ENCODE measurements at regions not wholly inside any gene's neighbourhood (a gene's known extent, or its start where the extent isn't known, plus 50 kb on each side); places are given as distances from the start of the nearest gene placed in this dataset.

- WGBS (ENCODE audit: low lambda C conversion rate): 55% methylated on average over 6 of the region's 6 CpGs
- Histone ChIP-seq H3K9me3 (ENCODE audit: low read length) (no peaks in the 10 kb centered on the region), H3K4me2 (ENCODE audit: low read depth, low read length) (no peak overlapping the region), H3K4me3 (replicated peaks in 1 of 3; ENCODE audit: insufficient read depth in 1 of 3, low read depth in 2 of 3, low read length in 3 of 3) (no peak overlapping the region), H3K9ac (ENCODE audit: insufficient read depth, low read depth, low read length) (no peak overlapping the region), H3K36me3 (replicated peaks in 1 of 2; ENCODE audit: control insufficient read depth in 1 of 2, insufficient read depth in 2 of 2, low read length in 2 of 2) (no peaks in the 10 kb centered on the region), H3K79me2 (ENCODE audit: insufficient read depth, low read length) (no peaks in the 10 kb centered on the region), H3K4me1 (ENCODE audit: insufficient read depth, low read length) (peaks cover 13% of the 10 kb centered on the region), H4K20me1 (ENCODE audit: insufficient read depth, low read length) (no peaks in the 10 kb centered on the region), H3K27ac (ENCODE audit: extremely low read length, insufficient read depth, low read length) (no peak overlapping the region), H3K27me3 (ENCODE audit: control insufficient read depth in 1 of 2, insufficient read depth in 2 of 2, low read length in 2 of 2) (peaks cover 0 to 23% of the 10 kb centered on the region in 2 experiments; a peak in 2 of 5 replicates), H2AFZ (ENCODE audit: low read length) (no peak overlapping the region)
- DNase-seq (ENCODE audit: low spot score) (no peak), FAIRE-seq (no peak), ATAC-seq (no peak)
- TF ChIP-seq ZNF841 (CRISPR knock-in tag; IDR thresholded peaks at IDR 0.05; ENCODE audit: borderline replicate concordance) (no peak), CCAR2 (optimal IDR thresholded peaks at IDR 0.05; ENCODE audit: low read depth, low read length) (no peak), ZNF329 (CRISPR knock-in tag; IDR thresholded peaks at IDR 0.05; ENCODE audit: low read depth) (no peak), ZNF496 (CRISPR knock-in tag; IDR thresholded peaks at IDR 0.05; ENCODE audit: insufficient replicate concordance) (no peak), ZNF639 (CRISPR knock-in tag; conservative IDR thresholded peaks at IDR 0.05) (no peak), TBX2 (CRISPR knock-in tag; IDR thresholded peaks at IDR 0.05; ENCODE audit: borderline replicate concordance) (no peak), ZNF83 (CRISPR knock-in tag; IDR thresholded peaks at IDR 0.05; ENCODE audit: borderline replicate concordance) (no peak), IRX3 (CRISPR knock-in tag; IDR thresholded peaks at IDR 0.05; ENCODE audit: borderline replicate concordance, low read depth) (no peak), ZNF615 (CRISPR knock-in tag; IDR thresholded peaks at IDR 0.05; ENCODE audit: borderline replicate concordance) (no peak), ZNF781 (CRISPR knock-in tag; IDR thresholded peaks at IDR 0.05; ENCODE audit: borderline replicate concordance, not compliant biosample characterization) (no peak)
- TF ChIP-seq, protein P1, sequence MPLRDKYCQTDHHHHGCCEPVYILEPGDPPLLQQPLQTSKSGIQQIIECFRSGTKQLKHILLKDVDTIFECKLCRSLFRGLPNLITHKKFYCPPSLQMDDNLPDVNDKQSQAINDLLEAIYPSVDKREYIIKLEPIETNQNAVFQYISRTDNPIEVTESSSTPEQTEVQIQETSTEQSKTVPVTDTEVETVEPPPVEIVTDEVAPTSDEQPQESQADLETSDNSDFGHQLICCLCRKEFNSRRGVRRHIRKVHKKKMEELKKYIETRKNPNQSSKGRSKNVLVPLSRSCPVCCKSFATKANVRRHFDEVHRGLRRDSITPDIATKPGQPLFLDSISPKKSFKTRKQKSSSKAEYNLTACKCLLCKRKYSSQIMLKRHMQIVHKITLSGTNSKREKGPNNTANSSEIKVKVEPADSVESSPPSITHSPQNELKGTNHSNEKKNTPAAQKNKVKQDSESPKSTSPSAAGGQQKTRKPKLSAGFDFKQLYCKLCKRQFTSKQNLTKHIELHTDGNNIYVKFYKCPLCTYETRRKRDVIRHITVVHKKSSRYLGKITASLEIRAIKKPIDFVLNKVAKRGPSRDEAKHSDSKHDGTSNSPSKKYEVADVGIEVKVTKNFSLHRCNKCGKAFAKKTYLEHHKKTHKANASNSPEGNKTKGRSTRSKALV (CRISPR knock-in tag; IDR thresholded peaks at IDR 0.05): no peak
- TF ChIP-seq, protein P2, sequence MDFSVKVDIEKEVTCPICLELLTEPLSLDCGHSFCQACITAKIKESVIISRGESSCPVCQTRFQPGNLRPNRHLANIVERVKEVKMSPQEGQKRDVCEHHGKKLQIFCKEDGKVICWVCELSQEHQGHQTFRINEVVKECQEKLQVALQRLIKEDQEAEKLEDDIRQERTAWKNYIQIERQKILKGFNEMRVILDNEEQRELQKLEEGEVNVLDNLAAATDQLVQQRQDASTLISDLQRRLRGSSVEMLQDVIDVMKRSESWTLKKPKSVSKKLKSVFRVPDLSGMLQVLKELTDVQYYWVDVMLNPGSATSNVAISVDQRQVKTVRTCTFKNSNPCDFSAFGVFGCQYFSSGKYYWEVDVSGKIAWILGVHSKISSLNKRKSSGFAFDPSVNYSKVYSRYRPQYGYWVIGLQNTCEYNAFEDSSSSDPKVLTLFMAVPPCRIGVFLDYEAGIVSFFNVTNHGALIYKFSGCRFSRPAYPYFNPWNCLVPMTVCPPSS (IDR thresholded peaks at IDR 0.05): no peak
- BruUV-seq (replicated peaks): no TSS peak
- in situ Hi-C loops (cut with HindIII; ENCODE audit: extremely low pct_ligation_motif_present, low pct_unique_long_range_greater_than_20kb) (no loop called here), intact Hi-C loops (cut with micrococcal nuclease; ENCODE audit: unreplicated experiment) (no loop called here)
- ChIA-PET POLR2A (no interaction called here), CTCF (ENCODE audit: low intra/inter-chr PET ratio, low total read pairs) (no interaction called here)
These were observed 438.6 kb upstream of the POU3F3 start for GRCh38 chr2:104415284-104415683.

All from HepG2 (cell line).